ENCODE measurements at regions not wholly inside any gene's neighbourhood (a gene's known extent, or its start where the extent isn't known, plus 50 kb on each side); places are given as distances from the start of the nearest gene placed in this dataset.

GRCh38 chr13:109900741-109901140 is 114.4 kb upstream of the IRS2 start:
- no peak for DNase-seq (ENCODE audit: low read depth, low spot score)
- no peak overlapping the region for H3K27ac ChIP-seq (ENCODE audit: low read depth, low read length)
- no peak for TF ChIP-seq CTCF (IDR thresholded peaks at IDR 0.05; ENCODE audit: low read depth, low read length)
- ChIA-PET POLR2A (no interaction called here), CTCF (no interaction called here)
- H3K9me3 ChIP-seq (ENCODE audit: control insufficient read depth, insufficient read depth, low read length), result no peaks in the 10 kb centered on the region
- H3K27me3 ChIP-seq (ENCODE audit: control insufficient read depth, insufficient read depth, low read length), result no peaks in the 10 kb centered on the region
- no peak overlapping the region for H3K4me3 ChIP-seq (ENCODE audit: low read depth, low read length)

- H3K4me3 ChIP-seq (ENCODE audit: low read depth, low read length), result no peak overlapping the region
- TF ChIP-seq CTCF (IDR thresholded peaks at IDR 0.05; ENCODE audit: low read depth, low read length), result no peak
- CTCF ChIA-PET, result no interaction called here
- POLR2A ChIA-PET, result no interaction called here
- DNase-seq (ENCODE audit: low read depth, low spot score), result no peak
- H3K9me3 ChIP-seq (ENCODE audit: control insufficient read depth, insufficient read depth, low read length), result no peaks in the 10 kb centered on the region
- H3K27ac ChIP-seq (ENCODE audit: low read depth, low read length), result no peak overlapping the region
- no peaks in the 10 kb centered on the region for H3K27me3 ChIP-seq (ENCODE audit: control insufficient read depth, insufficient read depth, low read length)
Observed at GRCh38 chr13:109900320-109900719, 113.9 kb upstream of the IRS2 start.

GRCh38 chr13:109899748-109900147 is 113.4 kb upstream of the IRS2 start:
- POLR2A ChIA-PET, result no interaction called here
- no peak for TF ChIP-seq CTCF (IDR thresholded peaks at IDR 0.05; ENCODE audit: low read depth, low read length)
- Histone ChIP-seq H3K27me3 (ENCODE audit: control insufficient read depth, insufficient read depth, low read length) (no peaks in the 10 kb centered on the region), H3K27ac (ENCODE audit: low read depth, low read length) (no peak overlapping the region), H3K4me3 (ENCODE audit: low read depth, low read length) (no peak overlapping the region), H3K9me3 (ENCODE audit: control insufficient read depth, insufficient read depth, low read length) (no peaks in the 10 kb centered on the region)
- CTCF ChIA-PET, result no interaction called here
- no peak for DNase-seq (ENCODE audit: low read depth, low spot score)

GRCh38 chr13:109899316-109899715 is 112.9 kb upstream of the IRS2 start:
- H3K9me3 ChIP-seq (ENCODE audit: control insufficient read depth, insufficient read depth, low read length), result no peaks in the 10 kb centered on the region
- no peak for DNase-seq (ENCODE audit: low read depth, low spot score)
- CTCF ChIA-PET, result no interaction called here

GRCh38 chr13:109897988-109898624 is 111.7 kb upstream of the IRS2 start:
- CTCF ChIA-PET, result no interaction called here
- H3K9me3 ChIP-seq (ENCODE audit: control insufficient read depth, insufficient read depth, low read length), result no peaks in the 10 kb centered on the region
- H3K4me3 ChIP-seq (ENCODE audit: low read depth, low read length), result no peak overlapping the region
- DNase-seq (ENCODE audit: low read depth, low spot score), result no peak
- H3K27ac ChIP-seq (ENCODE audit: low read depth, low read length), result no peak overlapping the region
- no peak for TF ChIP-seq CTCF (IDR thresholded peaks at IDR 0.05; ENCODE audit: low read depth, low read length)
- peaks cover 2% of the 10 kb centered on the region for H3K27me3 ChIP-seq (ENCODE audit: control insufficient read depth, insufficient read depth, low read length)
- POLR2A ChIA-PET, result no interaction called here

More at GRCh38 chr13:109899316-109899715, 112.9 kb upstream of the IRS2 start:
- TF ChIP-seq CTCF (IDR thresholded peaks at IDR 0.05; ENCODE audit: low read depth, low read length), result no peak
- H3K27ac ChIP-seq (ENCODE audit: low read depth, low read length), result no peak overlapping the region
- no peaks in the 10 kb centered on the region for H3K27me3 ChIP-seq (ENCODE audit: control insufficient read depth, insufficient read depth, low read length)
- POLR2A ChIA-PET, result no interaction called here
- no peak overlapping the region for H3K4me3 ChIP-seq (ENCODE audit: low read depth, low read length)
